ENCODE measurements at regions not wholly inside any gene's neighbourhood (a gene's known extent, or its start where the extent isn't known, plus 50 kb on each side); places are given as distances from the start of the nearest gene placed in this dataset.
"Not testable (repeated sequence)": the region's sequence is repeated elsewhere in the genome, so short reads cannot be mapped to it uniquely, and the experiment has no call there.

GRCh38 chr9:100714372-100715099 lies 136.7 kb downstream of the CAVIN4 start:
- peak; percentile 50 for DNase-seq (ENCODE audit: low spot score)

DNA sequence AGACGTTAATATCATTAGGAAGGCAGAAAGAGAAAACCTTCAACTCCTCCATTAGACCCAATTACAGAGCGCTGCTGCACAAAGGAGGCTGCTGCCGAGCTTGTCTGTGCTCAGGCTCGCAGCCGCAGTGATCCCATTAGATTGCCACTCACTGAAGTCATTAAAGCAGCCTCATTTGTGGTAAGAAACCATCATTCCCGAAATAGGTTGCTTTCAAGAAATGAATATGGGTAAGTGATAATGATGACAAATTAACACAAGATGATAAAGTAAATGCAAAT lies 137.2 kb downstream of the CAVIN4 start:
- DNase-seq (ENCODE audit: low spot score) = no peak

DNA sequence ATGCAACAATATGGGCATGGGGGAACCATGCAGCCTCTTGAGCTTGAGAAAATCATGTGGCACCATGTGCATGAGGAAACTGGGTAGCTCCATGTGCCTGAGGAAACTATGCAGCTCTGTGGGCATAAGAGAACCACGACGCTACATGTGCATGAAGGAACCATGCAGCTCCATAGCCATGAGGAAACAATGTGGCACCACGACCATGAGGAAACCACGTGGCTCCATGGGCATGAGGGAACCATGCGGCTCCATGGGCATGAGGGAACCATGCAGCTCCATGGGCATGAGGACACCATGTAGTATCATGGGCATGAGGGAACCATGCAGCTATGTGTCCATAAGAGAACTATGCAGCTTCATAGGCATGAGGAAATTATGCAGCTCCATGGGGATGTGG lies 140.8 kb downstream of the CAVIN4 start:
- no peak for DNase-seq (ENCODE audit: low spot score)

- no peak for DNase-seq (ENCODE audit: low spot score)
Measured at GRCh38 chr9:100720922-100721321, 143.0 kb downstream of the CAVIN4 start.

DNA sequence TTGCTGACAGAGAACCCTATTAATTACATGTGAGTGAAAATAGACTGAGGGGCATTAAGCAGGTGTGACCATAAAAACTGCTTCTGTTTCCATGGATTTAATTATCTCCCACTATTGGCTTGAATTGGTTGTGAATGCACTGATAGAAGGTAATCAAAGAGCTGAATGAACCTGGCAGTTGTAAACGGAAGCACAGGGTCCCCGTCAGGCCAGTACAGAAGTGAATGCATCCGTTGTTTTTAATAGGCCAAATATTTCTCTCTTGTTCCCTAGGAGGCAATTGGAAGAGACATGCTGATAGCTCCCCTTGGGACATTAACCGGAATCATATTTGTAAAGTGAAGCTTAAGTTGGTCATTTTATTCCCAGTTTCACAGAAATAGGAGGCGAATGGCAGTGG lies 147.0 kb downstream of the CAVIN4 start:
- no peak for DNase-seq (ENCODE audit: low spot score)

- DNase-seq (ENCODE audit: low spot score) = no peak
Measured at GRCh38 chr9:100725371-100725770, 147.5 kb downstream of the CAVIN4 start.

DNA sequence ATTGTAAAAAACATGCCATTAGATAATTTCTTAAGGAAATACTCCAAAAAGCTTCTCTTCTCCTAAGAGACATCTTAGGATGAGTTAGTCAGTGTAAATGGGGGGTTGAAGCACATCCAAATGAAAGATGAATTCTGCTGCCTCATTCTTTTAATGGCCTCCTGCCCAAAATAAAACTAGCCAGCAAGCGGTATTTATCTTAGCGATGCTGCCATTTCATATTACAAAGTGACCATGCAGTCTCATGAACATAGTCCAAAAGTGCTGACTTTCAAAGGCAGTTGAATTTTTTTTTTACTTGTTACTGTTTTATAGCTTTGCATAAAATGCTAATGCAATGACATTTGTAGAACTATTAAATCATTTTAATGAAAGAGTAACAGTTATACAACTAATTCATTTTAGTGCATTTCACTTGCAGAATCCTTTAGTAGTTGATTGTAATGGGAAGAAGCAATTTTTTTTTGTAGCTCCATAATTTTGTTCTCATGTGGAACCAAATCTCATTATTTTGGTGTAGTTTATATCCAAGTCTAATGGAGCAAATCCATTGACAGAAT lies 151.5 kb downstream of the CAVIN4 start:
- no peak for DNase-seq (ENCODE audit: low spot score)

- no peak for DNase-seq (ENCODE audit: low spot score)
Measured at GRCh38 chr9:100730086-100730485, 152.2 kb downstream of the CAVIN4 start.

DNA sequence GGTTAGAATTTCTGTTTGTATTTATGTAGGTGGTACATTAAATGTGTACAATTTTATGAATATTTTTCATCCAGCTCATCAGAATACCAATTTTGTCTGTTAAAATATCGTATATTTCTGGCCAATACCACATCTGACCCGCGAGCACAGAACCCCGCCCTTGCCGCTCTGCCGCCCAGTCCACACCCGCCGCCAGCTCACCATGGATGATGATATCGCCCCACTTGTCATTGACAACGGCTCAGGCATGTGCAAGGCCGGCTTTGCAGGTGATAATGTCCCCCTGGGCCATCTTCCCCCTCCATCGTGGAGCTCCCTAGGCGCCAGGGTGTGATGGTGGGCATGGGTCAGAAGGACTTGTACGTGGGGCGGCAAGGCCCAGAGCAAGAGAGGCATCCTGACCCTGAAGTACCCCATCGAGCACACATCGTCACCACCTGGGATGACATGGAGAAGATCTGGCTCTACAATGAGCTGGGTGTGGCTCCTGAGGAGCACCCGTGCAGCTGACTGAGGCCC lies 153.2 kb downstream of the CAVIN4 start:
- DNase-seq (ENCODE audit: low spot score) = no peak

DNA sequence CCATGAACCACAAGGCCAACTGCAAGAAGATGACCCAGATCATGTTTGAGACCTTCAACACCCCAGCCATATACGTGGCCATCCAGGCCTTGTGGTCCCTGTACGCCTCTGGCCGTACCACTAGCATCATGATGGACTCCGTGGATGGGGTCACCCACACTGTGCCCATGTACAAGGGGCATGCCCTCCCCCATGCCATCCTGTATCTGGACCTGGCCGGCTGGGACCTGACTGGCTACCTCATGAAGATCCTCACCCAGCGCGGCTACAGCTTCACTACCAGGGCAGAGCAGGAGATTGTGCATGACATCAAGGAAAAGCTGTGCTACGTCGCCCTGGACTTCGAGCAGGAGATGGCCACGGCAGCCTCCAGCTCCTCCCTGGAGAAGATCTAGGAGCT lies 153.7 kb downstream of the CAVIN4 start:
- no peak for DNase-seq (ENCODE audit: low spot score)

DNA sequence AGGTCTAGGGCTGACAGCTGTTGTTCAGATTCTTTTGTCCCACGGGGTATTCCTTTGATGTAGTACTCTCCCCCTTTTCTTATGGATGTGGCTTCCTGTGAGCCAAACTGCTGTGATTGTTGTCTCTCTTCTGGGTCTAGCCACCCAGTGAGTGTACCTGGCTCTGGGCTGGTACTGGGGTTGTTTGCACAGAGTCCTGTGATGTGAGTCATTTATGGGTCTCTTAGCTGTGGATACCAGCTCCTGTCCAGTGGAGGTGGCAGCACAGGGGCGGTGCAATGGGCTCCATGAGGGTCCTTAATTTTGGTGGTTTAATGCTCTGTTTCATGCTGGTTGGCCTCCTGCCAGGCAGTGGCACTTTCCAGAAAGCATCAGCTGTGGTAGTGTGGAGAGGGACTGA lies 161.3 kb downstream of the CAVIN4 start:
- no peak for DNase-seq (ENCODE audit: low spot score)

DNA sequence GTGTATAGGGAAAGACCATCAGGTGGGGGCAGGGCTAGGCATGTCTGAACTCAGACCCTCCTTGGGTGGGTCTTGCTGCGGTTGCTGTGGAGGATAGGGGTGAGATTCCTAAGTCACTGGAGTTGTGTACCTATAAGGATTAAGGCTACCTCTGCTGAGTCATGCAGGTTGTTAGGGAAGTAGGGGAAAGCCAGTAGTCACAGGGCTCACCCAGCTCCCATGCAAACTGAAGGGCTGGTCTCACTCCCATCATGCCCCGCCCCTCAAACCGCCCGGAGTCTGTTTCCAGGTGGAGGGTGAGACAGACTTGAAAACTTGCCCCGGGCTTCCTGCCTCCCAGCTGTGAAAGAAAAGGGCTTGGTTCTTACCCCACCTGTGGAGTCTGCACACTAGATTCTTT lies 161.8 kb downstream of the CAVIN4 start:
- DNase-seq (ENCODE audit: low spot score) = no peak

GRCh38 chr9:100748930-100749329 lies 171.1 kb downstream of the CAVIN4 start:
- DNase-seq (ENCODE audit: low spot score) = not testable (repeated sequence)

- DNase-seq (ENCODE audit: low spot score) = no peak
Measured at GRCh38 chr9:100756217-100756616, 178.3 kb downstream of the CAVIN4 start.

GRCh38 chr9:100759215-100759614 lies 181.3 kb downstream of the CAVIN4 start:
- no peak for DNase-seq (ENCODE audit: low spot score)

GRCh38 chr9:100761276-100761802 lies 183.5 kb downstream of the CAVIN4 start:
- no peak for DNase-seq (ENCODE audit: low spot score)

DNA sequence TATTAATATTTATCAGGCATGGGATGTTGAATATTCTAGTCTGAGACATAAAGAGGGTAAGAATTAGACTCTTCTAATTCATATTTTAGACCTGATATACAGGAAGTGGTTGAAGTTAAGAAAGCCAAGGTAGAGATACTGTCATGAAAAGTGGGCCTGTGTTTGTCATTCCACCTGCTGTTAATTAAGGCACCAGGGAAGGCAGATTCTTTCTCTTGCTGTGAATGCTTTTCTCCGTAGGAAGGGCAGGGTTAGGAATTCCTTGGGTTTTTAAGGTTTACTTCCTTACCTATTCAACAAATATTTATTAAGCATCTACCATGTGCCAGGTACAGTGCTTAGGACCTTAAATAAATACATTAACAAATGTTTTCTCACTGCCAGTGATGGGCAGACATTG lies 196.4 kb downstream of the CAVIN4 start:
- no peak for DNase-seq (ENCODE audit: low spot score)

GRCh38 chr9:100774962-100775361 lies 197.1 kb downstream of the CAVIN4 start:
- DNase-seq (ENCODE audit: low spot score) = no peak

- DNase-seq (ENCODE audit: low spot score) = no peak
Measured at GRCh38 chr9:100775912-100776311, 198.0 kb downstream of the CAVIN4 start.

DNA sequence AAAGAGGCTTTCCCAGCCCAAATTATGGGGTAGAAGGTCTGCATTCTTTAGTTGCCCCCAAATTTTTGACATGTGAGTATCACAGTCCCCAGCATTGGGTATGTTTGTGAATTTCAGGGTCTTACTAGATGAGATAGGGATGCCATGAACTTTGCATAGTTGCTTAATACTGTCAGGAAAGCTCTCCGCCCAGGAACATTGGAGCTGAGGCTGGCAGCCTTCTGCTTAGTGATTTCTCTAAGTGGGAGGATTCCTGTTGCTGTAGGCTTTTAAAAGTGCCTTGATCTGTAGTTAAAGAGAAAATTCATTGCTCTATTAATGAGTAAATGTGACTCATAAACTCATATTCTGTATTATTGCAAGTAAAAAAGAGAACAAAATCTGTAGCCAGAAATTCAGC lies 206.9 kb downstream of the CAVIN4 start:
- DNase-seq (ENCODE audit: low spot score) = no peak

DNA sequence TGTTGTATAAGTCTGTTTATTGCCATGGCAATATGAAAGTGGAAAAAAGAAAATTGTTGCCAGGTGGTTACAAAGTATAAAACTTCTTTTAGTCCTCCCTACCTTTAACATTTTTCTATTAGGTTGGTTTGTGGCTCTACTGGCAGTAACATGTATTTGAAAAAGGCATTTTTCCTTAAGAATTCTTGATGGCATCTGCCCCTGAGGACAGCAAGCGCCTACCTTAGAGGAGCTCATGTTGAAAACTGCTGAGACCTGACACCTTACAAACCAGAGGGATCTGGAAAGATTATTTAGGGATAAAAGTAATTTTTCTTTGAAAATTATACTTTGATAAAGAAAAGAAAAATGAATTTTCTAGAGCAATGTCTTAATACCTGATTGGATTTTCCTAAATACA lies 208.1 kb downstream of the CAVIN4 start:
- DNase-seq (ENCODE audit: low spot score) = no peak

- DNase-seq (ENCODE audit: low spot score) = no peak
Measured at GRCh38 chr9:100794738-100795269, 216.9 kb downstream of the CAVIN4 start.

- DNase-seq (ENCODE audit: low spot score) = no peak
Measured at GRCh38 chr9:100803956-100804355, 224.6 kb upstream of the PLPPR1 start.

DNA sequence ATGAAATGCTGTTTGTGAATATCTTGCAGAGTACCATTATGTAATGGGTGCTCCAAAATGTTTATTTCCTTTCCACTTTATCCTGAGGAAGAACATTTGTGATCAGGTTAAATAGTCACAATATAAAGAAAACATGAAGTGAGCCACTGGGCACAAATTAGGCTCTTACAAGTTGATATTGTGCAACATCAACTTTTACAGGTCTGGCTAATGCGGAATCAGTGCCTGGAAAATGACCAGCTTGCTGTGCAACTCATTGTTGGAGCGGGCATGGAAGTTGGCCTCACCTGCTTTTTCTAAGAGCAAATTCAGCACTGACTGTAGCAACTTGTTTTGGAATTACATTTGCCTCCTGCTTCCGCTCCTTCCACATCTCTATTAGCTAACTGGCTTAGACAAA lies 216.9 kb upstream of the PLPPR1 start:
- no peak for DNase-seq (ENCODE audit: low spot score)

Measured in hematopoietic multipotent progenitor cell treated with erythropoietin and hydrocortisone succinate and interleukin-3 and kit ligand, for 15 days (in vitro differentiated cells).